ENCODE measurements at regions not wholly inside any gene's neighbourhood (a gene's known extent, or its start where the extent isn't known, plus 50 kb on each side); places are given as distances from the start of the nearest gene placed in this dataset.

- no peak overlapping the region for H3K27ac ChIP-seq
- DNase-seq (ENCODE audit: low spot score): no peak
- H3K4me3 ChIP-seq: no peak overlapping the region
- no peak for TF ChIP-seq CTCF (IDR thresholded peaks at IDR 0.05)
Observed at GRCh38 chr12:14253496-14253895, 112.0 kb upstream of the ATF7IP start.

GRCh38 chr12:14254781-14255180 is 110.7 kb upstream of the ATF7IP start:
- no peak for TF ChIP-seq CTCF (IDR thresholded peaks at IDR 0.05)
- no peak for DNase-seq (ENCODE audit: low spot score)
- no peak overlapping the region for H3K27ac ChIP-seq
- no peak overlapping the region for H3K4me3 ChIP-seq

- H3K27ac ChIP-seq: peak overlapping the region in 1 of 2 donors; percentile 87
- no peak overlapping the region for H3K4me3 ChIP-seq
- no peak for DNase-seq (ENCODE audit: low spot score)
- no peak for TF ChIP-seq CTCF (IDR thresholded peaks at IDR 0.05)
Observed at GRCh38 chr12:14256121-14256520, 109.4 kb upstream of the ATF7IP start.

GRCh38 chr12:14256555-14257169 is 108.8 kb upstream of the ATF7IP start:
- TF ChIP-seq CTCF (IDR thresholded peaks at IDR 0.05): peak; percentile 28
- DNase-seq (ENCODE audit: low spot score): no peak
- Histone ChIP-seq H3K27ac (peak overlapping the region; percentile 61 to 87), H3K4me3 (peak overlapping the region; percentile 49)

GRCh38 chr12:14257303-14257733 is 108.2 kb upstream of the ATF7IP start:
- Histone ChIP-seq H3K4me3 (peak overlapping the region; percentile 49), H3K27ac (peak overlapping the region; percentile 61 to 87)
- DNase-seq (ENCODE audit: low spot score): no peak
- no peak for TF ChIP-seq CTCF (IDR thresholded peaks at IDR 0.05)

- DNase-seq (ENCODE audit: low spot score): peak; percentile 94
- peak overlapping the region; percentile 61 to 87 for H3K27ac ChIP-seq
- no peak for TF ChIP-seq CTCF (IDR thresholded peaks at IDR 0.05)
- peak overlapping the region; percentile 49 for H3K4me3 ChIP-seq
Observed at GRCh38 chr12:14257734-14258574, 107.5 kb upstream of the ATF7IP start.

GRCh38 chr12:14258575-14258940 is 106.9 kb upstream of the ATF7IP start:
- DNase-seq (ENCODE audit: low spot score): no peak
- Histone ChIP-seq H3K4me3 (peak overlapping the region; percentile 49), H3K27ac (peak overlapping the region; percentile 61 to 87)
- TF ChIP-seq CTCF (IDR thresholded peaks at IDR 0.05): no peak

Measured in coronary artery (tissue), 2 donors.